ENCODE measurements at regions not wholly inside any gene's neighbourhood (a gene's known extent, or its start where the extent isn't known, plus 50 kb on each side); places are given as distances from the start of the nearest gene placed in this dataset.

- DNase-seq, result no peak
- Histone ChIP-seq H3K27ac (no peak overlapping the region), H3K27me3 (ENCODE audit: insufficient read depth, low read depth, severe bottlenecking) (no peaks in the 10 kb centered on the region), H3K9me3 (ENCODE audit: severe bottlenecking) (no peaks in the 10 kb centered on the region), H3K4me3 (ENCODE audit: low read depth, low read length) (no peak overlapping the region), H3K36me3 (no peaks in the 10 kb centered on the region)
- no peak for TF ChIP-seq CTCF (IDR thresholded peaks at IDR 0.05; ENCODE audit: low read depth, low read length)
These were observed 122.2 kb upstream of the ARG1 start for GRCh38 chr6:131450861-131451260.

GRCh38 chr6:131451321-131452144 is 121.5 kb upstream of the ARG1 start:
- Histone ChIP-seq H3K9me3 (ENCODE audit: severe bottlenecking) (no peaks in the 10 kb centered on the region), H3K27me3 (ENCODE audit: insufficient read depth, low read depth, severe bottlenecking) (no peaks in the 10 kb centered on the region), H3K27ac (no peak overlapping the region), H3K4me3 (ENCODE audit: low read depth, low read length) (no peak overlapping the region), H3K36me3 (no peaks in the 10 kb centered on the region)
- no peak for DNase-seq
- TF ChIP-seq CTCF (IDR thresholded peaks at IDR 0.05; ENCODE audit: low read depth, low read length), result no peak

GRCh38 chr6:131453803-131454202 is 119.2 kb upstream of the ARG1 start:
- DNase-seq, result no peak
- TF ChIP-seq CTCF (IDR thresholded peaks at IDR 0.05; ENCODE audit: low read depth, low read length), result no peak
- no peaks in the 10 kb centered on the region for H3K9me3 ChIP-seq (ENCODE audit: severe bottlenecking)
- H3K27ac ChIP-seq, result no peak overlapping the region
- no peaks in the 10 kb centered on the region for H3K36me3 ChIP-seq
- no peaks in the 10 kb centered on the region for H3K27me3 ChIP-seq (ENCODE audit: insufficient read depth, low read depth, severe bottlenecking)
- no peak overlapping the region for H3K4me3 ChIP-seq (ENCODE audit: low read depth, low read length)

GRCh38 chr6:131456565-131456964 is 116.5 kb upstream of the ARG1 start:
- no peaks in the 10 kb centered on the region for H3K36me3 ChIP-seq
- no peaks in the 10 kb centered on the region for H3K9me3 ChIP-seq (ENCODE audit: severe bottlenecking)
- no peak for TF ChIP-seq CTCF (IDR thresholded peaks at IDR 0.05; ENCODE audit: low read depth, low read length)
- H3K27me3 ChIP-seq (ENCODE audit: insufficient read depth, low read depth, severe bottlenecking), result no peaks in the 10 kb centered on the region
- no peak for DNase-seq
- no peak overlapping the region for H3K4me3 ChIP-seq (ENCODE audit: low read depth, low read length)
- no peak overlapping the region for H3K27ac ChIP-seq

- no peak overlapping the region for H3K27ac ChIP-seq
- no peaks in the 10 kb centered on the region for H3K36me3 ChIP-seq
- TF ChIP-seq CTCF (IDR thresholded peaks at IDR 0.05; ENCODE audit: low read depth, low read length), result no peak
These were observed 114.0 kb upstream of the ARG1 start for GRCh38 chr6:131459005-131459404.

GRCh38 chr6:131460614-131461000 is 112.4 kb upstream of the ARG1 start:
- no peak overlapping the region for H3K27ac ChIP-seq

More at GRCh38 chr6:131459005-131459404, 114.0 kb upstream of the ARG1 start:
- no peak overlapping the region for H3K4me3 ChIP-seq (ENCODE audit: low read depth, low read length)
- H3K27me3 ChIP-seq (ENCODE audit: insufficient read depth, low read depth, severe bottlenecking), result no peaks in the 10 kb centered on the region
- no peaks in the 10 kb centered on the region for H3K9me3 ChIP-seq (ENCODE audit: severe bottlenecking)
- DNase-seq, result no peak

More at GRCh38 chr6:131460614-131461000, 112.4 kb upstream of the ARG1 start:
- TF ChIP-seq CTCF (IDR thresholded peaks at IDR 0.05; ENCODE audit: low read depth, low read length), result no peak
- no peaks in the 10 kb centered on the region for H3K27me3 ChIP-seq (ENCODE audit: insufficient read depth, low read depth, severe bottlenecking)
- no peak overlapping the region for H3K4me3 ChIP-seq (ENCODE audit: low read depth, low read length)
- H3K36me3 ChIP-seq, result no peaks in the 10 kb centered on the region
- no peaks in the 10 kb centered on the region for H3K9me3 ChIP-seq (ENCODE audit: severe bottlenecking)
- DNase-seq, result no peak
